HepG2 (cell line): ENCODE measurements at regions not wholly inside any gene's neighbourhood (a gene's known extent, or its start where the extent isn't known, plus 50 kb on each side); places are given as distances from the start of the nearest gene placed in this dataset.

Source experiments
- ATAC-seq: fragments of 200-7000 bp; cut with Tn5 transposase; 3 replicates; pipeline ENCODE4 v1.9.1; 2020; ENCODE audit warnings: mild to moderate bottlenecking, moderate library complexity
- BruUV-seq: library from RNA; stranded (reverse); fragments of 400-500 nt; replicated peaks from 2 replicates; lab custom pipeline; 2021; lab: Mats Ljungman, UMichigan
- CTCF ChIA-PET: fragments of 300-600 bp; formaldehyde crosslinking; extraction: SDS; loops from one replicate; lab custom pipeline; 2021; ENCODE audit warnings: low total read pairs, inconsistent platforms, low intra/inter-chr PET ratio; lab: Yijun Ruan, JAX
- POLR2A ChIA-PET: fragments of 350-600 bp; sonication (Branson Sonifier 250); formaldehyde crosslinking; loops from one replicate; lab custom pipeline; 2020; ENCODE audit warnings: antibody characterized with exemption, inconsistent platforms; lab: Yijun Ruan, JAX
- DNase-seq: peaks from one replicate; pipeline ENCODE4 v3.0.0-alpha.2; 2015; ENCODE audit warnings: low spot score
- FAIRE-seq: peaks from 3 replicates; lab custom pipeline; 2011; peaks lifted over from hg19 to GRCh38; lab: Jason Lieb, UNC
- H2AFZ ChIP-seq: one replicate; pipeline ENCODE4 v1.6.1; 2011; ENCODE audit warnings: low read length, inconsistent platforms
- H3K27ac ChIP-seq: fragments of 300-600 bp; 3 replicates; pipeline ENCODE4 v1.8.0; 2011; ENCODE audit warnings: mixed run types, mild to moderate bottlenecking, mixed read lengths, low read length, inconsistent platforms; ENCODE audit not compliant: insufficient read depth; ENCODE audit errors: extremely low read length
- H3K27me3 ChIP-seq, 2 experiments: fragments of 200-600 bp in 1 of 2; 2 replicates in 1 of 2; 3 replicates in 1 of 2; pipeline versions ENCODE4 v1.6.0 to v1.8.0; 2011; ENCODE audit warnings: low read length in 2 of 2, mild to moderate bottlenecking in 2 of 2, moderate library complexity in 2 of 2, inconsistent platforms in 1 of 2; ENCODE audit not compliant: insufficient read depth in 2 of 2, control insufficient read depth in 1 of 2
- H3K36me3 ChIP-seq, 2 experiments: fragments of 200-600 bp in 1 of 2; replicated peaks in 1 of 2; 2 replicates in 1 of 2; 3 replicates in 1 of 2; pipeline versions ENCODE4 v1.5.1 to v1.8.0; 2011; ENCODE audit warnings: low read length in 2 of 2, inconsistent platforms in 1 of 2; ENCODE audit not compliant: insufficient read depth in 2 of 2, control insufficient read depth in 1 of 2
- H3K4me1 ChIP-seq: 2 replicates; pipeline ENCODE4 v1.5.1; 2012; ENCODE audit warnings: low read length, inconsistent platforms; ENCODE audit not compliant: insufficient read depth
- H3K4me2 ChIP-seq: 2 replicates; pipeline ENCODE4 v1.6.0; 2011; ENCODE audit warnings: low read depth, low read length, inconsistent platforms
- H3K4me3 ChIP-seq, 3 experiments: fragments of 200-600 bp in 1 of 3; sonication (generic), shearing (Covaris generic) in 1 of 3; replicated peaks in 1 of 3; 2 replicates each; pipeline ENCODE4 v1.5.1; 2011 to 2016; ENCODE audit warnings: low read length in 3 of 3, inconsistent platforms in 2 of 3, low read depth in 2 of 3, mild to moderate bottlenecking in 2 of 3, control low read depth in 1 of 3, mixed read lengths in 1 of 3; ENCODE audit not compliant: insufficient read depth in 1 of 3
- H3K79me2 ChIP-seq: one replicate; pipeline ENCODE4 v1.6.1; 2011; ENCODE audit warnings: low read length, inconsistent platforms; ENCODE audit not compliant: insufficient read depth
- H3K9ac ChIP-seq: 2 replicates; pipeline ENCODE4 v1.6.0; 2011; ENCODE audit warnings: mild to moderate bottlenecking, low read depth, low read length, inconsistent platforms; ENCODE audit not compliant: insufficient read depth
- H3K9me3 ChIP-seq: 2 replicates; pipeline ENCODE4 v1.5.1; 2012; ENCODE audit warnings: mild to moderate bottlenecking, low read length
- H4K20me1 ChIP-seq: 2 replicates; pipeline ENCODE4 v1.6.0; 2011; ENCODE audit warnings: inconsistent platforms, mild to moderate bottlenecking, low read length, moderate library complexity; ENCODE audit not compliant: insufficient read depth
- GTF2F1 ChIP-seq: fragments of 150-350 bp; IDR thresholded peaks from 2 replicates; pipeline ENCODE4 v1.6.1; 2014; ENCODE audit warnings: low read length
- HCFC1 ChIP-seq: fragments of 150-350 bp; IDR thresholded peaks from 2 replicates; pipeline ENCODE4 v1.6.1; 2014; ENCODE audit warnings: low read depth, low read length
- MTF1 ChIP-seq: sonication (generic); formaldehyde crosslinking; IDR thresholded peaks from 2 replicates; pipeline ENCODE4 v1.5.0; 2020; ENCODE audit warnings: missing genetic modification reagents
- PHF21A ChIP-seq: sonication (generic); formaldehyde crosslinking; IDR thresholded peaks from 2 replicates; pipeline ENCODE4 v1.5.0; 2020; ENCODE audit warnings: mild to moderate bottlenecking, missing genetic modification reagents
- PRMT3 ChIP-seq: sonication (generic); formaldehyde crosslinking; IDR thresholded peaks from 2 replicates; pipeline ENCODE4 v1.8.1; 2022; ENCODE audit warnings: low read depth, mild to moderate bottlenecking, moderate library complexity, missing genetic modification reagents, borderline replicate concordance
- TAF15 ChIP-seq: fragments of 200-400 bp; formaldehyde crosslinking; IDR thresholded peaks from one replicate; pipeline ENCODE4 v1.6.1; 2018; ENCODE audit warnings: mild to moderate bottlenecking, low read depth, low read length; ENCODE audit not compliant: poor library complexity, severe bottlenecking
- ZMYM4 ChIP-seq: sonication (generic); formaldehyde crosslinking; IDR thresholded peaks from 2 replicates; pipeline ENCODE4 v1.8.1; 2023; ENCODE audit warnings: mild to moderate bottlenecking, missing genetic modification reagents
- ZNF280D ChIP-seq: sonication (generic); formaldehyde crosslinking; IDR thresholded peaks from 2 replicates; pipeline ENCODE4 v1.5.1; 2020; ENCODE audit warnings: mild to moderate bottlenecking, missing genetic modification reagents
- ZNF776 ChIP-seq: sonication (generic); formaldehyde crosslinking; IDR thresholded peaks from 2 replicates; pipeline ENCODE4 v1.4.0; 2020; ENCODE audit warnings: mild to moderate bottlenecking, missing genetic modification reagents
- in situ Hi-C: cut with HindIII; loops from 2 replicates; pipeline ENCODE4 v1.10.0; 2017; ENCODE audit warnings: low pct_unique_long_range_greater_than_20kb; ENCODE audit not compliant: extremely low pct_ligation_motif_present
- intact Hi-C: fragments of 100-400 bp; cut with micrococcal nuclease; formaldehyde crosslinking; loops from one replicate; pipeline ENCODE4 v1.10.0; 2022; ENCODE audit not compliant: unreplicated experiment
- TF ChIP-seq, protein P1 (sequence below), 2 experiments: fragments of 450-650 bp in 1 of 2; sonication (generic) in 1 of 2; formaldehyde crosslinking; IDR thresholded peaks; 2 replicates each; pipeline versions ENCODE4 v1.5.0 to v1.8.0; 2020 to 2022; ENCODE audit warnings: mild to moderate bottlenecking in 1 of 2, missing genetic modification reagents in 1 of 2

GRCh38 chr4:161237495-161237894 is 926.3 kb downstream of the FSTL5 start (continued):
- no peak for TF ChIP-seq TAF15
- TF ChIP-seq PHF21A (CRISPR knock-in tag) = no peak

- BruUV-seq = no TSS peak
These were observed 938.5 kb downstream of the FSTL5 start for GRCh38 chr4:161225327-161225726.

More at GRCh38 chr4:161225327-161225726, 938.5 kb downstream of the FSTL5 start:
- intact Hi-C loops = no loop called here
- Histone ChIP-seq H3K4me1 (no peaks in the 10 kb centered on the region), H2AFZ (no peak overlapping the region), H3K9me3 (peaks cover 25% of the 10 kb centered on the region), H3K9ac (no peak overlapping the region), H3K36me3 (no peaks in the 10 kb centered on the region), H3K27ac (no peak overlapping the region), H3K4me3 (no peak overlapping the region), H3K27me3 (no peaks in the 10 kb centered on the region), H4K20me1 (no peaks in the 10 kb centered on the region), H3K4me2 (no peak overlapping the region), H3K79me2 (no peaks in the 10 kb centered on the region)
- TF ChIP-seq HCFC1 = no peak
- no peak for TF ChIP-seq ZMYM4
- TF ChIP-seq GTF2F1 = no peak
- no peak for TF ChIP-seq ZNF776 (CRISPR knock-in tag)
- TF ChIP-seq MTF1 (CRISPR knock-in tag) = no peak
- no peak for TF ChIP-seq PRMT3
- TF ChIP-seq, protein P1, sequence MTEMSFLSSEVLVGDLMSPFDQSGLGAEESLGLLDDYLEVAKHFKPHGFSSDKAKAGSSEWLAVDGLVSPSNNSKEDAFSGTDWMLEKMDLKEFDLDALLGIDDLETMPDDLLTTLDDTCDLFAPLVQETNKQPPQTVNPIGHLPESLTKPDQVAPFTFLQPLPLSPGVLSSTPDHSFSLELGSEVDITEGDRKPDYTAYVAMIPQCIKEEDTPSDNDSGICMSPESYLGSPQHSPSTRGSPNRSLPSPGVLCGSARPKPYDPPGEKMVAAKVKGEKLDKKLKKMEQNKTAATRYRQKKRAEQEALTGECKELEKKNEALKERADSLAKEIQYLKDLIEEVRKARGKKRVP (CRISPR knock-in tag; IDR thresholded peaks at IDR 0.05) = no peak
- TF ChIP-seq ZNF280D (CRISPR knock-in tag) = no peak
- FAIRE-seq (no peak), DNase-seq (no peak), ATAC-seq (no peak)
- CTCF ChIA-PET = no interaction called here
- POLR2A ChIA-PET = no interaction called here
- in situ Hi-C loops = no loop called here
